SK-N-DZ (cell line): ENCODE measurements at regions not wholly inside any gene's neighbourhood (a gene's known extent, or its start where the extent isn't known, plus 50 kb on each side); places are given as distances from the start of the nearest gene placed in this dataset.
"Not testable (repeated sequence)": the region's sequence is repeated elsewhere in the genome, so short reads cannot be mapped to it uniquely, and the experiment has no call there.

Source experiments
- DNase-seq: peaks from one replicate; pipeline ENCODE4 v3.0.0-alpha.2; 2015; ENCODE audit warnings: low spot score
- small RNA-seq, 2 experiments: library from RNA; depleted of rRNA; stranded (forward); fragments of <200 nt; gene quantifications; one replicate each; pipeline ENCODE3, GENCODE V24; 2014

GRCh38 chr9:38128752-38129270, 59.8 kb upstream of the SHB start:
- DNase-seq = no peak

- DNase-seq = no peak
These were observed 58.3 kb upstream of the SHB start for GRCh38 chr9:38127271-38127839.

- no peak for DNase-seq
These were observed 57.7 kb upstream of the SHB start for GRCh38 chr9:38126730-38127129.

- no peak for DNase-seq
These were observed 56.9 kb upstream of the SHB start for GRCh38 chr9:38125889-38126288.

- DNase-seq = not testable (repeated sequence)
These were observed 54.3 kb upstream of the SHB start for GRCh38 chr9:38123359-38123758.

- no peak for DNase-seq
These were observed 51.9 kb upstream of the SHB start for GRCh38 chr9:38120961-38121360.

GRCh38 chr9:38119560-38120236, 50.7 kb upstream of the SHB start:
- DNase-seq = no peak

GRCh38 chr9:38118862-38119438, 49.9 kb upstream of the SHB start:
- no peak for DNase-seq

Small RNA genes in the stretch of these regions (small RNA-seq; reads per million reads assigned to genes)
- 0 to 0.76 reads per million in 2 experiments for gene RF00096
